HL-60 (cell line): ENCODE measurements at regions not wholly inside any gene's neighbourhood (a gene's known extent, or its start where the extent isn't known, plus 50 kb on each side); places are given as distances from the start of the nearest gene placed in this dataset.

Experiments
- CTCF ChIP-seq: IDR thresholded peaks from one replicate; pipeline ENCODE4 v1.5.1; 2011; ENCODE audit warnings: low read length, control low read depth, inconsistent platforms; ENCODE audit not compliant: insufficient read depth
- GABPA ChIP-seq: IDR thresholded peaks from 2 replicates; pipeline ENCODE4 v1.6.1; 2012; ENCODE audit warnings: low read depth
- POLR2AphosphoS5 ChIP-seq: IDR thresholded peaks from 2 replicates; pipeline ENCODE4 v1.6.1; 2012; ENCODE audit warnings: low read depth
- TF ChIP-seq, protein P1 (sequence below): IDR thresholded peaks from 2 replicates; pipeline ENCODE4 v1.6.1; 2012; ENCODE audit warnings: low read depth; ENCODE audit not compliant: insufficient replicate concordance

GRCh38 chr2:105541189-105542050, 142.6 kb upstream of the FHL2 start:
- no peak for TF ChIP-seq POLR2AphosphoS5
- TF ChIP-seq, protein P1, sequence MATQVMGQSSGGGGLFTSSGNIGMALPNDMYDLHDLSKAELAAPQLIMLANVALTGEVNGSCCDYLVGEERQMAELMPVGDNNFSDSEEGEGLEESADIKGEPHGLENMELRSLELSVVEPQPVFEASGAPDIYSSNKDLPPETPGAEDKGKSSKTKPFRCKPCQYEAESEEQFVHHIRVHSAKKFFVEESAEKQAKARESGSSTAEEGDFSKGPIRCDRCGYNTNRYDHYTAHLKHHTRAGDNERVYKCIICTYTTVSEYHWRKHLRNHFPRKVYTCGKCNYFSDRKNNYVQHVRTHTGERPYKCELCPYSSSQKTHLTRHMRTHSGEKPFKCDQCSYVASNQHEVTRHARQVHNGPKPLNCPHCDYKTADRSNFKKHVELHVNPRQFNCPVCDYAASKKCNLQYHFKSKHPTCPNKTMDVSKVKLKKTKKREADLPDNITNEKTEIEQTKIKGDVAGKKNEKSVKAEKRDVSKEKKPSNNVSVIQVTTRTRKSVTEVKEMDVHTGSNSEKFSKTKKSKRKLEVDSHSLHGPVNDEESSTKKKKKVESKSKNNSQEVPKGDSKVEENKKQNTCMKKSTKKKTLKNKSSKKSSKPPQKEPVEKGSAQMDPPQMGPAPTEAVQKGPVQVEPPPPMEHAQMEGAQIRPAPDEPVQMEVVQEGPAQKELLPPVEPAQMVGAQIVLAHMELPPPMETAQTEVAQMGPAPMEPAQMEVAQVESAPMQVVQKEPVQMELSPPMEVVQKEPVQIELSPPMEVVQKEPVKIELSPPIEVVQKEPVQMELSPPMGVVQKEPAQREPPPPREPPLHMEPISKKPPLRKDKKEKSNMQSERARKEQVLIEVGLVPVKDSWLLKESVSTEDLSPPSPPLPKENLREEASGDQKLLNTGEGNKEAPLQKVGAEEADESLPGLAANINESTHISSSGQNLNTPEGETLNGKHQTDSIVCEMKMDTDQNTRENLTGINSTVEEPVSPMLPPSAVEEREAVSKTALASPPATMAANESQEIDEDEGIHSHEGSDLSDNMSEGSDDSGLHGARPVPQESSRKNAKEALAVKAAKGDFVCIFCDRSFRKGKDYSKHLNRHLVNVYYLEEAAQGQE: no peak
- no peak for TF ChIP-seq CTCF
- TF ChIP-seq GABPA: no peak
